Frontal cortex (tissue), 3 donors: ENCODE measurements at regions not wholly inside any gene's neighbourhood (a gene's known extent, or its start where the extent isn't known, plus 50 kb on each side); places are given as distances from the start of the nearest gene placed in this dataset.
A peak's percentile ranks its signal among the peaks of the same experiment; 100 is the strongest.
"Not testable (repeated sequence)": the region's sequence is repeated elsewhere in the genome, so short reads cannot be mapped to it uniquely, and the experiment has no call there.

Experiments
- DNase-seq, 2 donors: peaks; one replicate each; pipeline ENCODE4 v3.0.0; 2012; ENCODE audit warnings: low spot score in 2 of 2
- FAIRE-seq: peaks from 2 replicates; lab custom pipeline; 2012; peaks lifted over from hg19 to GRCh38; lab: Jason Lieb, UNC
- donor health status: control.
- donor health status: control.
- donor health status: control.

- FAIRE-seq (no peak), DNase-seq (no peak)
Observed at GRCh38 chr5:96187309-96188027, 225.8 kb upstream of the ELL2 start.

- FAIRE-seq, DNase-seq: not testable (repeated sequence)
Observed at GRCh38 chr5:96184510-96184909, 222.9 kb upstream of the ELL2 start.

GRCh38 chr5:96180684-96181435 lies 219.2 kb upstream of the ELL2 start:
- DNase-seq (no peak), FAIRE-seq (no peak)

- no peak for DNase-seq
- FAIRE-seq = no peak
Observed at GRCh38 chr5:96177303-96177869, 215.7 kb upstream of the ELL2 start.

- FAIRE-seq (no peak), DNase-seq (no peak)
Observed at GRCh38 chr5:96176022-96176421, 214.4 kb upstream of the ELL2 start.

GRCh38 chr5:96175090-96175489 lies 213.4 kb upstream of the ELL2 start:
- DNase-seq (no peak), FAIRE-seq (peak; percentile 69)

GRCh38 chr5:96173366-96173765 lies 211.7 kb upstream of the ELL2 start:
- FAIRE-seq (peak; percentile 10), DNase-seq (no peak)

GRCh38 chr5:96172436-96172835 lies 210.8 kb upstream of the ELL2 start:
- DNase-seq (no peak), FAIRE-seq (no peak)

- DNase-seq, FAIRE-seq: not testable (repeated sequence)
Observed at GRCh38 chr5:96171973-96172372, 210.3 kb upstream of the ELL2 start.

GRCh38 chr5:96170481-96171125 lies 209.0 kb upstream of the ELL2 start:
- not testable (repeated sequence) for DNase-seq, FAIRE-seq

- FAIRE-seq, DNase-seq: not testable (repeated sequence)
Observed at GRCh38 chr5:96168833-96169232, 207.2 kb upstream of the ELL2 start.

GRCh38 chr5:96159043-96159442 lies 197.4 kb upstream of the ELL2 start:
- DNase-seq (no peak), FAIRE-seq (no peak)

- FAIRE-seq = no peak
- no peak for DNase-seq
Observed at GRCh38 chr5:96157841-96158291, 196.2 kb upstream of the ELL2 start.

- FAIRE-seq = no peak
Observed at GRCh38 chr5:96157077-96157780, 195.6 kb upstream of the ELL2 start.

GRCh38 chr5:96155147-96155546 lies 193.5 kb upstream of the ELL2 start:
- FAIRE-seq = no peak
- DNase-seq = no peak

More at GRCh38 chr5:96157077-96157780, 195.6 kb upstream of the ELL2 start:
- DNase-seq = no peak

- DNase-seq = no peak
- no peak for FAIRE-seq
Observed at GRCh38 chr5:96151891-96152290, 190.2 kb upstream of the ELL2 start.

- FAIRE-seq = no peak
- DNase-seq = no peak
Observed at GRCh38 chr5:96150007-96150406, 188.4 kb upstream of the ELL2 start.

GRCh38 chr5:96149546-96149945 lies 187.9 kb upstream of the ELL2 start:
- DNase-seq (no peak), FAIRE-seq (no peak)

- DNase-seq = no peak
- no peak for FAIRE-seq
Observed at GRCh38 chr5:96149021-96149420, 187.4 kb upstream of the ELL2 start.

GRCh38 chr5:96148376-96148775 lies 186.7 kb upstream of the ELL2 start:
- DNase-seq (no peak), FAIRE-seq (no peak)
